HEK293 (cell line): ENCODE measurements at regions not wholly inside any gene's neighbourhood (a gene's known extent, or its start where the extent isn't known, plus 50 kb on each side); places are given as distances from the start of the nearest gene placed in this dataset.

ENCODE experiments used
- CTCF ChIA-PET: fragments of 350-600 bp; formaldehyde crosslinking; extraction: SDS; loops from one replicate; lab custom pipeline; 2021; ENCODE audit warnings: antibody characterized with exemption; lab: Yijun Ruan, JAX
- POLR2A ChIA-PET: fragments of 300-600 bp; formaldehyde crosslinking; extraction: SDS; loops from one replicate; lab custom pipeline; 2020; ENCODE audit warnings: antibody characterized with exemption, inconsistent platforms; lab: Yijun Ruan, JAX
- H3K27ac ChIP-seq: fragments of 200-500 bp; sonication (Bioruptor generic); 2 replicates; pipeline ENCODE4 v1.5.1; 2014; ENCODE audit warnings: low read depth, low read length, control low read depth, inconsistent platforms; ENCODE audit errors: extremely low read depth
- H3K36me3 ChIP-seq, 2 experiments: fragments of 200-500 bp in 1 of 2; sonication (Bioruptor generic) in 1 of 2; 1 replicate in 1 of 2; 2 replicates in 1 of 2; pipeline ENCODE4 v1.5.1; 2014 to 2017; ENCODE audit warnings: inconsistent platforms in 2 of 2, low read length in 2 of 2; ENCODE audit not compliant: control insufficient read depth in 2 of 2, insufficient read depth in 1 of 2
- H3K4me1 ChIP-seq: fragments of 200-500 bp; sonication (Bioruptor generic); 2 replicates; pipeline ENCODE4 v1.5.1; 2014; ENCODE audit warnings: mild to moderate bottlenecking, low read length, inconsistent platforms; ENCODE audit not compliant: control insufficient read depth, insufficient read depth
- H3K4me3 ChIP-seq: 2 replicates; pipeline ENCODE4 v1.5.1; 2011; ENCODE audit warnings: low read depth, mild to moderate bottlenecking, control low read depth, low read length, moderate library complexity
- H3K9me3 ChIP-seq: fragments of 200-500 bp; sonication (Bioruptor generic); 2 replicates; pipeline ENCODE4 v1.5.1; 2014; ENCODE audit warnings: low read depth, low read length, inconsistent platforms; ENCODE audit not compliant: control insufficient read depth, insufficient read depth
- AEBP2 ChIP-seq: fragments of 450-650 bp; formaldehyde crosslinking; IDR thresholded peaks from 2 replicates; pipeline ENCODE4 v1.5.1; 2016; ENCODE audit warnings: missing biosample characterization, missing genetic modification characterization, borderline replicate concordance
- GFI1B ChIP-seq: fragments of 450-650 bp; formaldehyde crosslinking; IDR thresholded peaks from 2 replicates; pipeline ENCODE4 v1.5.1; 2016; ENCODE audit warnings: missing biosample characterization, missing genetic modification characterization
- GLI2 ChIP-seq: fragments of 450-650 bp; formaldehyde crosslinking; IDR thresholded peaks from 2 replicates; pipeline ENCODE4; 2017; ENCODE audit warnings: missing biosample characterization, missing genetic modification characterization, low read depth, borderline replicate concordance
- INSM2 ChIP-seq: fragments of 450-650 bp; formaldehyde crosslinking; IDR thresholded peaks from 2 replicates; pipeline ENCODE4 v1.5.1; 2016; ENCODE audit warnings: missing biosample characterization, missing genetic modification characterization
- PRDM4 ChIP-seq: fragments of 450-650 bp; formaldehyde crosslinking; IDR thresholded peaks from 2 replicates; pipeline ENCODE4 v1.5.1; 2017; ENCODE audit warnings: missing biosample characterization, missing genetic modification characterization
- PRDM6 ChIP-seq: fragments of 450-650 bp; formaldehyde crosslinking; IDR thresholded peaks from 2 replicates; pipeline ENCODE4 v1.5.1; 2017; ENCODE audit warnings: missing biosample characterization, missing genetic modification characterization
- REST ChIP-seq: fragments of 450-650 bp; formaldehyde crosslinking; IDR thresholded peaks from 2 replicates; pipeline ENCODE4 v1.5.1; 2016; ENCODE audit warnings: missing biosample characterization, missing genetic modification characterization
- SALL2 ChIP-seq: fragments of 450-650 bp; formaldehyde crosslinking; IDR thresholded peaks from 2 replicates; pipeline ENCODE4 v1.5.0; 2017; ENCODE audit warnings: missing biosample characterization, mild to moderate bottlenecking, missing genetic modification characterization, borderline replicate concordance
- SCRT2 ChIP-seq: fragments of 450-650 bp; formaldehyde crosslinking; IDR thresholded peaks from 2 replicates; pipeline ENCODE4 v1.5.1; 2016; ENCODE audit warnings: missing biosample characterization, missing genetic modification characterization
- WT1 ChIP-seq: fragments of 450-650 bp; formaldehyde crosslinking; IDR thresholded peaks from 2 replicates; pipeline ENCODE4 v1.5.1; 2016; ENCODE audit warnings: missing biosample characterization, missing genetic modification characterization
- ZBTB48 ChIP-seq: fragments of 450-650 bp; formaldehyde crosslinking; IDR thresholded peaks from 2 replicates; pipeline ENCODE4 v1.5.1; 2016; ENCODE audit warnings: missing biosample characterization, missing genetic modification characterization
- ZBTB49 ChIP-seq: fragments of 450-650 bp; formaldehyde crosslinking; IDR thresholded peaks from 2 replicates; pipeline ENCODE4 v1.5.1; 2016; ENCODE audit warnings: missing biosample characterization, missing genetic modification characterization, low read depth
- ZBTB8A ChIP-seq: fragments of 450-650 bp; formaldehyde crosslinking; IDR thresholded peaks from 2 replicates; pipeline ENCODE4 v1.5.1; 2016; ENCODE audit warnings: missing biosample characterization, missing genetic modification characterization
- ZFP37 ChIP-seq: fragments of 450-650 bp; formaldehyde crosslinking; IDR thresholded peaks from 2 replicates; pipeline ENCODE4 v1.5.1; 2016; ENCODE audit warnings: missing biosample characterization, missing genetic modification characterization
- ZFP41 ChIP-seq: fragments of 450-650 bp; formaldehyde crosslinking; IDR thresholded peaks from 2 replicates; pipeline ENCODE4 v1.5.1; 2016; ENCODE audit warnings: missing biosample characterization, missing genetic modification characterization, borderline replicate concordance
- ZNF121 ChIP-seq: fragments of 450-650 bp; formaldehyde crosslinking; IDR thresholded peaks from 2 replicates; pipeline ENCODE4 v1.5.1; 2016; ENCODE audit warnings: missing biosample characterization, missing genetic modification characterization
- ZNF174 ChIP-seq: fragments of 450-650 bp; formaldehyde crosslinking; IDR thresholded peaks from 2 replicates; pipeline ENCODE4 v1.5.0; 2017; ENCODE audit warnings: missing biosample characterization, mild to moderate bottlenecking, missing genetic modification characterization
- ZNF26 ChIP-seq: fragments of 450-650 bp; formaldehyde crosslinking; IDR thresholded peaks from 2 replicates; pipeline ENCODE4 v1.5.1; 2016; ENCODE audit warnings: missing biosample characterization, missing genetic modification characterization
- ZNF530 ChIP-seq: fragments of 450-650 bp; formaldehyde crosslinking; IDR thresholded peaks from 2 replicates; pipeline ENCODE4 v1.5.1; 2016; ENCODE audit warnings: low read depth, missing biosample characterization, missing genetic modification characterization
- ZNF626 ChIP-seq: fragments of 450-650 bp; sonication (Bioruptor Pico); formaldehyde crosslinking; IDR thresholded peaks from 2 replicates; pipeline ENCODE4 v1.5.1; 2018; ENCODE audit warnings: missing biosample characterization, missing genetic modification characterization, inconsistent platforms
- ZNF707 ChIP-seq: fragments of 450-650 bp; formaldehyde crosslinking; IDR thresholded peaks from 2 replicates; pipeline ENCODE4 v1.5.1; 2016; ENCODE audit warnings: missing biosample characterization, missing genetic modification characterization

- H3K4me1 ChIP-seq, result no peaks in the 10 kb centered on the region
- CTCF ChIA-PET, result no interaction called here
- POLR2A ChIA-PET, result no interaction called here
- TF ChIP-seq SALL2 (no peak), PRDM4 (no peak), ZNF530 (tag by site-specific recombination) (no peak), AEBP2 (tag by site-specific recombination) (no peak), ZFP41 (tag by site-specific recombination) (no peak)
- H3K4me3 ChIP-seq, result no peak overlapping the region
- no peaks in the 10 kb centered on the region for H3K9me3 ChIP-seq
- H3K27ac ChIP-seq, result no peak overlapping the region
- no peaks in the 10 kb centered on the region for H3K36me3 ChIP-seq
Observed at GRCh38 chr9:16025627-16026026, 472.8 kb downstream of the CCDC171 start.

- ChIA-PET POLR2A (no interaction called here), CTCF (no interaction called here)
- H3K27ac ChIP-seq, result no peak overlapping the region
- no peaks in the 10 kb centered on the region for H3K36me3 ChIP-seq
- no peak overlapping the region for H3K4me3 ChIP-seq
- no peaks in the 10 kb centered on the region for H3K4me1 ChIP-seq
- no peaks in the 10 kb centered on the region for H3K9me3 ChIP-seq
- TF ChIP-seq GFI1B (tag by site-specific recombination) (no peak), REST (tag by site-specific recombination) (no peak), ZFP37 (tag by site-specific recombination) (no peak), WT1 (tag by site-specific recombination) (no peak), ZNF707 (tag by site-specific recombination) (no peak), GLI2 (tag by site-specific recombination) (no peak), ZBTB48 (tag by site-specific recombination) (no peak), INSM2 (tag by site-specific recombination) (no peak), PRDM6 (no peak), ZNF121 (tag by site-specific recombination) (no peak), SCRT2 (tag by site-specific recombination) (no peak), ZBTB49 (tag by site-specific recombination) (no peak), ZBTB8A (tag by site-specific recombination) (no peak), ZNF174 (tag by site-specific recombination) (no peak), ZNF626 (tag by site-specific recombination) (no peak), ZNF26 (no peak)
Observed at GRCh38 chr9:16026886-16027285, 474.0 kb downstream of the CCDC171 start.
